H1 (cell line): ENCODE measurements at regions not wholly inside any gene's neighbourhood (a gene's known extent, or its start where the extent isn't known, plus 50 kb on each side); places are given as distances from the start of the nearest gene placed in this dataset.

Experiments used
- CTCF ChIA-PET: fragments of 300-600 bp; sonication (Branson Sonifier 250); formaldehyde crosslinking; loops from one replicate; lab custom pipeline; 2021; ENCODE audit not compliant: partially characterized antibody; lab: Charles Lee
- POLR2A ChIA-PET: fragments of 300-600 bp; sonication (Branson Sonifier 250); formaldehyde crosslinking; loops from one replicate; lab custom pipeline; 2021; ENCODE audit warnings: inconsistent platforms; ENCODE audit not compliant: partially characterized antibody; lab: Charles Lee
- DNase-seq, 2 experiments: peaks; one replicate each; pipeline versions ENCODE4 v3.0.0 to v3.0.0-alpha.2; 2010 to 2022; ENCODE audit warnings: low spot score in 2 of 2, low read depth in 1 of 2, mixed read lengths in 1 of 2
- FAIRE-seq: peaks from 2 replicates; lab custom pipeline; 2011; peaks lifted over from hg19 to GRCh38; lab: Jason Lieb, UNC
- H2AFZ ChIP-seq: 2 replicates; pipeline ENCODE4 v1.8.1; 2012; ENCODE audit warnings: low read length, inconsistent platforms
- H2AK5ac ChIP-seq: 2 replicates; pipeline ENCODE4 v1.6.1; 2013; ENCODE audit warnings: low read depth, low read length
- H2BK120ac ChIP-seq: replicated peaks from 2 replicates; pipeline ENCODE3; 2013; ENCODE audit warnings: low read depth, low read length, inconsistent platforms
- H2BK12ac ChIP-seq: 2 replicates; pipeline ENCODE4 v1.6.1; 2013; ENCODE audit warnings: low read depth, low read length
- H2BK15ac ChIP-seq: 2 replicates; pipeline ENCODE4 v1.6.1; 2013; ENCODE audit warnings: low read length
- H2BK20ac ChIP-seq: 2 replicates; pipeline ENCODE4 v1.6.1; 2013; ENCODE audit warnings: low read length
- H2BK5ac ChIP-seq: 2 replicates; pipeline ENCODE4 v1.6.1; 2013; ENCODE audit warnings: low read depth, low read length
- H3K14ac ChIP-seq: 2 replicates; pipeline ENCODE4 v1.6.1; 2013; ENCODE audit warnings: inconsistent platforms; ENCODE audit not compliant: insufficient read length
- H3K18ac ChIP-seq: 2 replicates; pipeline ENCODE4 v1.6.1; 2013; ENCODE audit warnings: low read length; ENCODE audit errors: extremely low read depth
- H3K23ac ChIP-seq: 2 replicates; pipeline ENCODE4 v1.6.1; 2013; ENCODE audit warnings: inconsistent platforms; ENCODE audit not compliant: insufficient read length
- H3K23me2 ChIP-seq: 2 replicates; pipeline ENCODE4 v1.6.1; 2013; ENCODE audit warnings: low read depth, low read length
- H3K27ac ChIP-seq: 2 replicates; pipeline ENCODE4 v1.6.1; 2011; ENCODE audit warnings: low read depth, low read length, inconsistent platforms
- H3K27me3 ChIP-seq, 4 experiments: replicated peaks in 1 of 4; 1 replicate in 1 of 4; 2 replicates in 3 of 4; pipeline versions ENCODE4 v1.6.1 to v1.8.1; 2011 to 2013; ENCODE audit warnings: low read length in 3 of 4, mild to moderate bottlenecking in 3 of 4, inconsistent platforms in 2 of 4, mixed read lengths in 2 of 4, moderate library complexity in 1 of 4; ENCODE audit not compliant: control insufficient read depth in 3 of 4, insufficient read depth in 3 of 4; ENCODE audit errors: extremely low read depth in 1 of 4
- H3K36me3 ChIP-seq, 4 experiments: 2 replicates each; pipeline versions ENCODE4 v1.6.1 to v1.8.1; 2011 to 2013; ENCODE audit warnings: mild to moderate bottlenecking in 4 of 4, low read length in 3 of 4, moderate library complexity in 2 of 4, control low read depth in 1 of 4, inconsistent platforms in 1 of 4; ENCODE audit not compliant: insufficient read depth in 4 of 4, control insufficient read depth in 2 of 4
- H3K4ac ChIP-seq: replicated peaks from 2 replicates; pipeline ENCODE3; 2013; ENCODE audit warnings: low read length, low read depth, mixed read lengths, inconsistent platforms; ENCODE audit not compliant: insufficient read length
- H3K4me1 ChIP-seq, 4 experiments: replicated peaks in 1 of 4; 1 replicate in 1 of 4; 2 replicates in 3 of 4; pipeline versions ENCODE4 v1.6.1 to v1.8.1; 2011 to 2013; ENCODE audit warnings: low read length in 3 of 4, inconsistent platforms in 2 of 4, mixed read lengths in 1 of 4; ENCODE audit not compliant: insufficient read depth in 4 of 4, control insufficient read depth in 3 of 4
- H3K4me2 ChIP-seq, 2 experiments: 2 replicates each; pipeline versions ENCODE4 v1.6.1 to v1.8.1; 2011 to 2013; ENCODE audit warnings: low read depth in 2 of 2, low read length in 2 of 2, control low read depth in 1 of 2, inconsistent platforms in 1 of 2, mild to moderate bottlenecking in 1 of 2; ENCODE audit not compliant: insufficient read depth in 1 of 2
- H3K4me3 ChIP-seq, 4 experiments: fragments of 200-600, 300-600 bp in 1 of 4; sonication (generic), shearing (Covaris generic), sonication (Bioruptor Twin) in 1 of 4; 2 replicates each; pipeline versions ENCODE4 v1.5.1 to v1.8.1; 2011 to 2016; ENCODE audit warnings: low read length in 4 of 4, low read depth in 3 of 4, control low read depth in 2 of 4, inconsistent platforms in 2 of 4, mild to moderate bottlenecking in 2 of 4, mixed read lengths in 1 of 4, moderate library complexity in 1 of 4; ENCODE audit not compliant: insufficient read depth in 2 of 4; ENCODE audit errors: extremely low read depth in 1 of 4
- H3K56ac ChIP-seq: replicated peaks from 2 replicates; pipeline ENCODE3; 2013; ENCODE audit warnings: low read depth, mild to moderate bottlenecking, mixed read lengths, low read length, inconsistent platforms; ENCODE audit not compliant: insufficient read length
- H3K79me1 ChIP-seq: 2 replicates; pipeline ENCODE4 v1.6.1; 2013; ENCODE audit warnings: low read depth, low read length, control low read depth
- H3K79me2 ChIP-seq, 2 experiments: 2 replicates each; pipeline versions ENCODE4 v1.6.1 to v1.8.1; 2012 to 2013; ENCODE audit warnings: low read length in 2 of 2, mild to moderate bottlenecking in 2 of 2, inconsistent platforms in 1 of 2; ENCODE audit not compliant: insufficient read depth in 2 of 2, control insufficient read depth in 1 of 2
- H3K9ac ChIP-seq, 4 experiments: replicated peaks in 1 of 4; 1 replicate in 1 of 4; 2 replicates in 3 of 4; pipeline versions ENCODE4 v1.6.1 to v1.8.1; 2011 to 2013; ENCODE audit warnings: low read depth in 3 of 4, low read length in 3 of 4, control low read depth in 2 of 4, mild to moderate bottlenecking in 2 of 4, moderate library complexity in 2 of 4, inconsistent platforms in 1 of 4; ENCODE audit errors: extremely low read depth in 1 of 4
- H3K9me3 ChIP-seq, 2 experiments: 2 replicates each; pipeline versions ENCODE4 v1.6.1 to v1.8.1; 2012 to 2013; ENCODE audit warnings: mild to moderate bottlenecking in 2 of 2, moderate library complexity in 2 of 2, control low read depth in 1 of 2, inconsistent platforms in 1 of 2, low read depth in 1 of 2, low read length in 1 of 2, mixed read lengths in 1 of 2; ENCODE audit not compliant: insufficient read depth in 2 of 2
- H4K20me1 ChIP-seq, 2 experiments: replicated peaks in 1 of 2; 2 replicates each; pipeline versions ENCODE3 to v1.8.1; 2011 to 2013; ENCODE audit warnings: inconsistent platforms in 2 of 2, low read length in 2 of 2, mild to moderate bottlenecking in 1 of 2; ENCODE audit not compliant: insufficient read depth in 2 of 2, control insufficient read depth in 1 of 2
- H4K5ac ChIP-seq: 2 replicates; pipeline ENCODE4 v1.6.1; 2013; ENCODE audit warnings: low read length, low read depth, mixed read lengths, inconsistent platforms; ENCODE audit not compliant: insufficient read length
- H4K8ac ChIP-seq: 2 replicates; pipeline ENCODE4 v1.8.0; 2013; ENCODE audit warnings: mild to moderate bottlenecking, moderate library complexity, low read length, inconsistent platforms; ENCODE audit not compliant: insufficient read depth; ENCODE audit errors: extremely low read depth
- H4K91ac ChIP-seq: replicated peaks from 2 replicates; pipeline ENCODE3; 2013; ENCODE audit warnings: low read length, mixed read lengths, inconsistent platforms; ENCODE audit not compliant: insufficient read length
- ATF3 ChIP-seq: IDR thresholded peaks from 2 replicates; pipeline ENCODE4 v1.6.1; 2011; ENCODE audit warnings: low read depth, mild to moderate bottlenecking, low read length; ENCODE audit not compliant: insufficient read depth
- BCL11A ChIP-seq, 2 experiments: IDR thresholded peaks; one replicate each; pipeline ENCODE4 v1.6.1; 2011; ENCODE audit warnings: low read depth in 2 of 2, low read length in 2 of 2, mild to moderate bottlenecking in 2 of 2
- CEBPB ChIP-seq: IDR thresholded peaks from 2 replicates; pipeline ENCODE4 v1.6.1; 2012; ENCODE audit warnings: low read depth, low read length
- SRF ChIP-seq: IDR thresholded peaks from 2 replicates; pipeline ENCODE4 v1.6.1; 2011; ENCODE audit warnings: mild to moderate bottlenecking, low read depth, low read length, moderate library complexity
- TAF1 ChIP-seq: IDR thresholded peaks from 2 replicates; pipeline ENCODE4 v1.6.1; 2011; ENCODE audit warnings: mild to moderate bottlenecking, low read depth, low read length
- WGBS, 2 experiments: shearing (Covaris generic) in 1 of 2; methylation state at CpG; one replicate each; pipeline versions ENCODE4 v1.1.6 to v1.1.7; 2013 to 2015; ENCODE audit warnings: low lambda C conversion rate in 2 of 2, mixed read lengths in 2 of 2, inconsistent platforms in 1 of 2, low coverage in 1 of 2, missing lambda C conversion rate in 1 of 2; ENCODE audit not compliant: insufficient replicate concordance in 2 of 2, insufficient coverage in 1 of 2, insufficient read length in 1 of 2; ENCODE audit errors: extremely low coverage in 1 of 2, missing lambda C conversion rate in 1 of 2; 5-methylcytosine and 5-hydroxymethylcytosine counted together

- H4K20me1 ChIP-seq: no peaks in the 10 kb centered on the region
- no peak overlapping the region for H2BK5ac ChIP-seq
- POLR2A ChIA-PET: interaction anchor here (0.7 kb wide), 1 partner anchor 1499 kb away, joined by 3 read pairs; no protein-coding TSS in a partner anchor
- H4K5ac ChIP-seq: no peak overlapping the region
- WGBS, 2 experiments: 77% methylated on average over 2 of the region's 2 CpGs; no CpG with 5 or more reads in 1 of the 2 experiments
- TF ChIP-seq SRF (no peak), BCL11A (IDR thresholded peaks at IDR 0.05; ENCODE audit: low read depth in 2 of 2, low read length in 2 of 2) (no peak), TAF1 (no peak), ATF3 (no peak), CEBPB (no peak)
- no peak overlapping the region for H3K18ac ChIP-seq
- H3K14ac ChIP-seq: no peak overlapping the region
- no peaks in the 10 kb centered on the region for H3K79me2 ChIP-seq
- H2BK120ac ChIP-seq: no peak overlapping the region
- no peak overlapping the region for H2AFZ ChIP-seq
- H3K4me1 ChIP-seq: peaks cover under 1 to 4% (median 2%) of the 10 kb centered on the region in 4 experiments; a peak in 4 of 7 replicates
- H3K23ac ChIP-seq: no peak overlapping the region
- no peak overlapping the region for H2BK20ac ChIP-seq
- no peak overlapping the region for H4K91ac ChIP-seq
- no peaks in the 10 kb centered on the region for H3K36me3 ChIP-seq
- no peak overlapping the region for H3K56ac ChIP-seq
- no peaks in the 10 kb centered on the region for H3K23me2 ChIP-seq
- H3K4me2 ChIP-seq: no peak overlapping the region
- H3K4me3 ChIP-seq: no peak overlapping the region
- no peak overlapping the region for H2BK12ac ChIP-seq
- H2BK15ac ChIP-seq: no peak overlapping the region
- no peak overlapping the region for H3K27ac ChIP-seq
- CTCF ChIA-PET: interaction anchor here (0.6 to 0.8 kb wide), 2 partner anchors 43 to 73 kb away, joined by 3 read pairs; no protein-coding TSS in a partner anchor
- no peaks in the 10 kb centered on the region for H3K79me1 ChIP-seq
- no peak overlapping the region for H4K8ac ChIP-seq
- DNase-seq: no peak
- FAIRE-seq: no peak
- no peak overlapping the region for H3K9ac ChIP-seq
- H3K27me3 ChIP-seq: no peaks in the 10 kb centered on the region
- H3K9me3 ChIP-seq: no peaks in the 10 kb centered on the region
- H3K4ac ChIP-seq: no peak overlapping the region
- no peak overlapping the region for H2AK5ac ChIP-seq
These were observed 242.1 kb upstream of the PPP1R3A start for GRCh38 chr7:114160925-114161324.
